ENCODE measurements at regions not wholly inside any gene's neighbourhood (a gene's known extent, or its start where the extent isn't known, plus 50 kb on each side); places are given as distances from the start of the nearest gene placed in this dataset.

GRCh38 chr10:4662576-4663161, 163.3 kb upstream of the AKR1E2 start:
- DNase-seq (ENCODE audit: low spot score): no peak

DNA sequence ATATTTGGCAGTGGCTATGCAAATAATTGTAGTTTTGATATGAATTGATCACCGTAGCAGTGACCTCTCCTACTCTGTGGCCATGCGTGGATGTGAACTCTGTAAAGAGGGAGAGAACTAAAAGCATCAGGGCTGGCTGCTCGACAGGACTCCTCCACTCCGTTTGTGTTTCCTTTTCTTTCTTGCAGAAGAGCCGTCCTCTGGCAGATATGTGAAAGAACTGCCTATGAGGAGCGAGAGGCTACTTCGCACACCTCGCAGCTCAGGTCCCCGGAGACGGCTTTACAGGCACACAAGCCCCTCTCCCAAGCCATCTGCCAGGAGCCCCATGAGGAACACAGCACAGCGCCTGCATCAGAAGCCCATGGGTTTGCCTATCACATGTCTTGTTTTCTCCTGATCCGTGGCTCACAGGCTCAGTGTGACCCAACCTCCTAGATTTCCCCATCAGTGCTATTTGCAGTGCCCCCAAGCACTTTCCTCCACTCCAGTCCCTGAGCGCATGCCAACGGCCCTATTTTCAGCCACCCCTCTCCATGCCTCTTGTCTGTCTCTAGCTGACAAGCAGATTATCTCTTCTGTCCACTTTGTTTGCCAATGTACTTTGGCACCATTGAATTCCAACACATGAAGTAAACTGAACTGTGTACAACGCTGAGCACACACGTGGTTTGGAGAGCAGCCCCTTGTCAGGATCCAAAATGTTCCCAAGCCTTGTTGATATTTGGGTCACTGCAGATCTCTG, 164.3 kb upstream of the AKR1E2 start:
- DNase-seq (ENCODE audit: low spot score): no peak

GRCh38 chr10:4658777-4659176, 167.2 kb upstream of the AKR1E2 start:
- DNase-seq (ENCODE audit: low spot score): no peak

DNA sequence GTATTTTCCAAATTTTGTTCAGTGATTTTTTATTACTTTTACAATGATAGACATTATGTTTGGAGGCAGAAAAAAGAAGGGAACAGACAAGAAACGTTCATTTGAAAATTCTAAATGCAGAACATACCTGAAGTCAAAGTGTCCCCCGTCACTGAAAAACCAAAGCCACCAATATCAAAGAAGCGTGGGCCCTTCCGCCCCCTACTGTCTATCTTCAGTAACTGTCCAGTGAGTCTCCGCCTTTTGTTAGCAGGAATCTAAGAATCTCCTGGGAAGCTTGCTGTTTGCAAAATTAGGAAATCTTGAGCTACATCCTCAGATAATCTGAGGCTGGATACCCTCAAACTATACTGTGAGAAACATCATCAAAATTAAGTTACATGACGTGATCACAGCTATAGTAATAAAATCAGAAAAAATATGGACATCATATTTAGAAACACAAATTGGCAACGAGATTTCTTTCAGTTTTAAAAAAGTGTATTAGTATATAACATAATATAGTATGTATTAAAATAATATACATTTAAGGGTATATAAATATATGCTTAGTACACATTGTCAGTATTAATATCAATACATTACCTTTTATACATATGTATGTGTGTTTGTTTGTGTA, 169.3 kb upstream of the AKR1E2 start:
- DNase-seq (ENCODE audit: low spot score): peak; percentile 52

GRCh38 chr10:4655879-4656278, 170.1 kb upstream of the AKR1E2 start:
- no peak for DNase-seq (ENCODE audit: low spot score)

GRCh38 chr10:4655406-4655805, 170.6 kb upstream of the AKR1E2 start:
- no peak for DNase-seq (ENCODE audit: low spot score)

- DNase-seq (ENCODE audit: low spot score): no peak
Measured at GRCh38 chr10:4654496-4654895, 171.5 kb upstream of the AKR1E2 start.

DNA sequence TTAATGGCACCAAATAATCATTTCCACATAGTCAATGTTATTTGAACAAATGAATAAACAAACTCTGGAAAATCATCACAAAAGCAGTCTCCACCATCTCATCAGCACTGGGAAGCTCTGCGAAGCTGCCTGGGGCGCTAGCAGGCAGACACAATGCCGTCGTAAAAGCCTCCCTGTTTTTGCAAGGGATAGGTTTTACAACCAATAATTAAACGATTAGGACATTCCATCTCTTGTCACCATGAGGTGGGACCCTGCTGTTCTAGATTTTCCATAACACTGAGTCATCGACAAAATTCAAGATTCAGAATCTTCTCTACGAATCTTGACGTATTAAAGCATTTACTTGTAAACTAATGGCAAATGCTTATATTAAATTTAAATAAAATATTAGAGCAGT, 172.8 kb upstream of the AKR1E2 start:
- DNase-seq (ENCODE audit: low spot score): peak; percentile 28

- no peak for DNase-seq (ENCODE audit: low spot score)
Measured at GRCh38 chr10:4652111-4653010, 173.6 kb upstream of the AKR1E2 start.

GRCh38 chr10:4651404-4652037, 174.5 kb upstream of the AKR1E2 start:
- no peak for DNase-seq (ENCODE audit: low spot score)

DNA sequence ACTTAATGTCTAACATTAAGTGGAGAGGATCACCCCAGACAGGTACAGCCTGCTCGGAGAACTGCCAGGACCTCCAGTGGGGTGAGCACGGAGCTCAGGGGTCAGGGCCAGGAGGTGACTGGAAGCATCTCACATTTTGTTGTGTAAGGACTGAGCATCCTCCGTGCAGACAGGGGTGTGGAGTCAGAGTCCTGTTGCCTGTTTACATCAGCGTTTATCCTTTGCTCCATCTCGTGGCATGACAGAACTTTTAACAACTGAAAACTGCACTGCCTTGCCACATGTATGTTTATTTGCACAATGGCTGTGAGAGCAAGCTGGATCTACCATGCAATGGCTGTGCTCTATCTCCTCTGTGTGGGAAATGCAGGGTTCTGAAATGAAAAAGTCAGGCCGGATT, 175.4 kb upstream of the AKR1E2 start:
- DNase-seq (ENCODE audit: low spot score): no peak

GRCh38 chr10:4649886-4650508, 176.0 kb upstream of the AKR1E2 start:
- DNase-seq (ENCODE audit: low spot score): no peak

GRCh38 chr10:4649471-4649870, 176.5 kb upstream of the AKR1E2 start:
- DNase-seq (ENCODE audit: low spot score): no peak

GRCh38 chr10:4648999-4649398, 177.0 kb upstream of the AKR1E2 start:
- DNase-seq (ENCODE audit: low spot score): no peak

GRCh38 chr10:4647109-4647785, 178.8 kb upstream of the AKR1E2 start:
- DNase-seq (ENCODE audit: low spot score): no peak

- DNase-seq (ENCODE audit: low spot score): no peak
Measured at GRCh38 chr10:4646547-4646946, 179.5 kb upstream of the AKR1E2 start.

- DNase-seq (ENCODE audit: low spot score): no peak
Measured at GRCh38 chr10:4645836-4646235, 180.2 kb upstream of the AKR1E2 start.

DNA sequence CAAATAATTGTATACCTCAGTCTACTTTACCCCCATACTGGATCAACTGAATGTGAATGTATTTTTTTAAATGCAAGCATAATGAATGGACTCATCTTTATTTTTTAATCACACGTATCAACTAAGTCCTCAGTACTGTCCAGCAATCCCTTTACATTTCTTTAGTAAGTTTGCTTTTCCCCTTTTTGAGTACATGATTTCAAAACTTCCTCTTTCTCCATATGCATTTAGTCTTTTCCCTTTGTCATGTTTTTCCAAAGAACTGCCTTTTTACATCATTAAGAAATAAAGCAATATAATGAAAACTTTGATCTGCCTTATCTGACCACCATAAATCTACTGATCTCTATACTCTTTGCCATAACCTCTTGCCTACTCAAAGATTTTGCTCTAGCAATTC, 182.5 kb upstream of the AKR1E2 start:
- no peak for DNase-seq (ENCODE audit: low spot score)

GRCh38 chr10:4639960-4640359, 186.0 kb upstream of the AKR1E2 start:
- DNase-seq (ENCODE audit: low spot score): no peak

GRCh38 chr10:4638099-4638498, 187.9 kb upstream of the AKR1E2 start:
- no peak for DNase-seq (ENCODE audit: low spot score)

DNA sequence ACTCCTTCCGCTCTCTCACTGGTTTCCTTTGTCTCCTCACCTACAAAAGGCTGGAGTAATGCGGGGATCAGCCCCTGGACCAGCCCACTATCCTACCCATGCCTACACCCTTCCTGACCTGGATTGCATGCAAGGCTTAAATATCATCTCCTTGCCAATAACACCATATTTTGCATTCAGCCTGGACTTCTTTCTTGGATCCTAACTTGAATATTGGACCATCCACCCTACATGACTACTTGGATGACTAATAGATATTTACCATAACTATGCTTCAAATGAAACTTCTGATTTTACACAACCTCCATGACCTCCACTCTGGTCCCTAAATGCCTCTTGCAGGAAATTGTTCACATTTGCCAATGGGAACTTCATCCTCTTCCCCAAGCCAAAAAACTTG, 188.3 kb upstream of the AKR1E2 start:
- DNase-seq (ENCODE audit: low spot score): no peak

All from iPS-NIHi11 (cell line).